WERI-Rb-1 (cell line): ENCODE measurements at regions not wholly inside any gene's neighbourhood (a gene's known extent, or its start where the extent isn't known, plus 50 kb on each side); places are given as distances from the start of the nearest gene placed in this dataset.

Experiments used
- DNase-seq: peaks from one replicate; pipeline ENCODE4 v3.0.0-alpha.2; 2020
- H3K27ac ChIP-seq: fragments of 250-450 bp; sonication (Bioruptor Pico); 2 replicates; pipeline ENCODE4 v1.5.1; 2020; ENCODE audit warnings: mild to moderate bottlenecking, moderate library complexity
- H3K27me3 ChIP-seq: fragments of 250-450 bp; sonication (Bioruptor Pico); 2 replicates; pipeline ENCODE4 v1.5.1; 2021; ENCODE audit warnings: mild to moderate bottlenecking, low read depth, moderate library complexity; ENCODE audit not compliant: insufficient read depth, severe bottlenecking
- H3K36me3 ChIP-seq: fragments of 250-450 bp; sonication (Bioruptor Pico); 2 replicates; pipeline ENCODE4 v1.5.1; 2020; ENCODE audit warnings: mild to moderate bottlenecking, moderate library complexity
- H3K4me3 ChIP-seq: 2 replicates; pipeline ENCODE4 v1.5.1; 2011; ENCODE audit warnings: low read depth, mild to moderate bottlenecking, control low read depth, low read length
- H3K9me3 ChIP-seq: fragments of 250-450 bp; sonication (Bioruptor Pico); 2 replicates; pipeline ENCODE4 v1.5.1; 2021; ENCODE audit warnings: mild to moderate bottlenecking, moderate library complexity; ENCODE audit not compliant: severe bottlenecking
- CTCF ChIP-seq: IDR thresholded peaks from 2 replicates; pipeline ENCODE4 v1.5.1; 2011; ENCODE audit warnings: low read depth, mild to moderate bottlenecking, control low read depth, inconsistent platforms, low read length

GRCh38 chr6:761997-762396 is 69.1 kb upstream of the EXOC2 start:
- no peak for DNase-seq
- H3K9me3 ChIP-seq, result peaks cover under 1% of the 10 kb centered on the region
- H3K4me3 ChIP-seq, result no peak overlapping the region
- H3K27ac ChIP-seq, result no peak overlapping the region
- H3K36me3 ChIP-seq, result no peaks in the 10 kb centered on the region
- TF ChIP-seq CTCF, result no peak
- H3K27me3 ChIP-seq, result no peaks in the 10 kb centered on the region

- no peak overlapping the region for H3K4me3 ChIP-seq
- TF ChIP-seq CTCF, result no peak
- H3K27me3 ChIP-seq, result no peaks in the 10 kb centered on the region
- H3K9me3 ChIP-seq, result peaks cover 2% of the 10 kb centered on the region
- no peak for DNase-seq
- H3K36me3 ChIP-seq, result no peaks in the 10 kb centered on the region
- H3K27ac ChIP-seq, result no peak overlapping the region
These were observed 68.3 kb upstream of the EXOC2 start for GRCh38 chr6:760982-761955.

DNA sequence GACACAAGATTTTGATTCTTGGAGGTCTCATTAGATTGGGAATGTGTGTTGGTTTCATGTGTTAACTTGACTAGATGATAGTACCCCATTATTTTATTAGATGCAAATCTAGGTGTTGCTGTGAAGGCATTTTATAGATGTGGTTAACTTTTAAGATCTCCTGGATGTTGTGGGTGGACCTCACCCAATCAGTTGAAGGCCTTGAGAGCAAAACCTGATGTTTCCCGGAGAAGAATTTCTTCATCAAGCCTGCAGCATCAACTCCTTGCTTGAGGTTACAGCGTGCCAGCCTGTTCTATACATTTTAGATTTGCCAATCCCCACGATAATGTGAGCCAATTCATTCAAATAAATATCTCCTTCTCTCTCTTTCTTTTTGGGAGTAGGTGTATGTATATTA is 66.8 kb upstream of the EXOC2 start:
- DNase-seq, result no peak
- peaks cover 2% of the 10 kb centered on the region for H3K9me3 ChIP-seq
- H3K27ac ChIP-seq, result no peak overlapping the region
- no peaks in the 10 kb centered on the region for H3K27me3 ChIP-seq
- H3K4me3 ChIP-seq, result no peak overlapping the region
- TF ChIP-seq CTCF, result no peak
- H3K36me3 ChIP-seq, result no peaks in the 10 kb centered on the region

GRCh38 chr6:756224-756623 is 63.3 kb upstream of the EXOC2 start:
- Histone ChIP-seq H3K9me3 (peaks cover 2% of the 10 kb centered on the region), H3K27me3 (no peaks in the 10 kb centered on the region), H3K27ac (no peak overlapping the region), H3K4me3 (no peak overlapping the region), H3K36me3 (no peaks in the 10 kb centered on the region)
- no peak for TF ChIP-seq CTCF
- no peak for DNase-seq

- no peaks in the 10 kb centered on the region for H3K36me3 ChIP-seq
- no peak for DNase-seq
- no peaks in the 10 kb centered on the region for H3K27me3 ChIP-seq
- H3K9me3 ChIP-seq, result peaks cover 2% of the 10 kb centered on the region
- H3K4me3 ChIP-seq, result no peak overlapping the region
- H3K27ac ChIP-seq, result peak overlapping the region; percentile 19
- no peak for TF ChIP-seq CTCF
These were observed 61.3 kb upstream of the EXOC2 start for GRCh38 chr6:754202-754601.
